Loucy (cell line): ENCODE measurements at regions not wholly inside any gene's neighbourhood (a gene's known extent, or its start where the extent isn't known, plus 50 kb on each side); places are given as distances from the start of the nearest gene placed in this dataset.

Experiments
- EZH2phosphoT487 ChIP-seq: fragments of 200-600 bp; IDR thresholded peaks from 2 replicates; pipeline ENCODE4 v1.6.1; 2018; ENCODE audit warnings: antibody characterized with exemption, mild to moderate bottlenecking, moderate library complexity, borderline replicate concordance
- TF ChIP-seq, protein P1 (sequence below): fragments of 200-600 bp; sonication (generic); conservative IDR thresholded peaks from 2 replicates; pipeline ENCODE4 v1.5.1; 2014; ENCODE audit warnings: mild to moderate bottlenecking, antibody characterized with exemption, low read length

DNA sequence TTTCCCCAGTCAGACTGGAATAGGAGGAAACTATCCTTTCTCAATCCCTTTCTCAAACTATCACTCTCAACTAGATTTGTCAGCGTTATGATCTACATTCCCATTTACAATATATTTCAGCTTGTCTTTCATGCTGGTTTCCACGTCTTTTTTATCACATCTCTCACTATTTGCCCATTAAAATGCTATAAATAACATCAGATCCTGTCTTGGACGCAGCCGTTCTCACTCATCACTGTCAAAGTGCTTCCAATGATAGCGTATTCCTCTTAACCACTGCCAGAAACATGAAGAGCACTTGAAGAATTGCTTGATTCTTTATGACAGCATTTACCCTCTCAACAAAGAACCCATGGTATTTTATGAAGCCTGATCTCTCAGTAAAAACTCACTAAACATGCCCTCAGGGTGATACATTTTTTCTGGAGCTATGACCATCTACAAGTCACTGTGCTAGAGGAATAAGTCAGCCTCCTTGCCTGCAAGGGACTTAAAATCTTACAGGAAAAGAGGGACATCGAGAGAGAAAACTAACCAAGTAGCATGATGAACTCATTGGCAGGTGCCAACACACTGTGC is 205.6 kb upstream of the PFKP start:
- TF ChIP-seq, protein P1, sequence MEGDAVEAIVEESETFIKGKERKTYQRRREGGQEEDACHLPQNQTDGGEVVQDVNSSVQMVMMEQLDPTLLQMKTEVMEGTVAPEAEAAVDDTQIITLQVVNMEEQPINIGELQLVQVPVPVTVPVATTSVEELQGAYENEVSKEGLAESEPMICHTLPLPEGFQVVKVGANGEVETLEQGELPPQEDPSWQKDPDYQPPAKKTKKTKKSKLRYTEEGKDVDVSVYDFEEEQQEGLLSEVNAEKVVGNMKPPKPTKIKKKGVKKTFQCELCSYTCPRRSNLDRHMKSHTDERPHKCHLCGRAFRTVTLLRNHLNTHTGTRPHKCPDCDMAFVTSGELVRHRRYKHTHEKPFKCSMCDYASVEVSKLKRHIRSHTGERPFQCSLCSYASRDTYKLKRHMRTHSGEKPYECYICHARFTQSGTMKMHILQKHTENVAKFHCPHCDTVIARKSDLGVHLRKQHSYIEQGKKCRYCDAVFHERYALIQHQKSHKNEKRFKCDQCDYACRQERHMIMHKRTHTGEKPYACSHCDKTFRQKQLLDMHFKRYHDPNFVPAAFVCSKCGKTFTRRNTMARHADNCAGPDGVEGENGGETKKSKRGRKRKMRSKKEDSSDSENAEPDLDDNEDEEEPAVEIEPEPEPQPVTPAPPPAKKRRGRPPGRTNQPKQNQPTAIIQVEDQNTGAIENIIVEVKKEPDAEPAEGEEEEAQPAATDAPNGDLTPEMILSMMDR: no peak
- no peak for TF ChIP-seq EZH2phosphoT487
